ENCODE measurements at regions not wholly inside any gene's neighbourhood (a gene's known extent, or its start where the extent isn't known, plus 50 kb on each side); places are given as distances from the start of the nearest gene placed in this dataset.
"Not testable (repeated sequence)": the region's sequence is repeated elsewhere in the genome, so short reads cannot be mapped to it uniquely, and the experiment has no call there.

DNA sequence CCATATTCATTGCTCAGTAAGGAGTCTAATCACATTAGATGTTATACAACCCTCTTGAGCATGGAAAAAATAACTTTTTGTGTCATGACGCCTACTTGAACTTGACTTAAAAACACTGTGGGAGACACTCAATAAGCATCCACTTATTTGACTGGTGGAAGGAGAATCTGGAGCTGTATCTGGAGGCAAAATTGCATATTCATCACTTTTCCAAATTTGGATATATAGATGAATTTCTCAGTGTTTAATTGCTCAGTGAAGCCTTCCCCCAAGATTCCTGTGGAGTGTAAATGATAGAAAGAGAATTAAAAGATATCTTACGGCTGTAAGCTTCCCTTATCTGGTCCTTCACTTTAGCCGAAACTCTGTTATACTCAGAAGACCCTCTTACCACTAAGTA is 610.7 kb upstream of the ADGRL2 start:
- no peak for DNase-seq

- no peak for DNase-seq
These were observed 613.1 kb upstream of the ADGRL2 start for GRCh38 chr1:81187635-81188034.

- DNase-seq = no peak
These were observed 614.5 kb upstream of the ADGRL2 start for GRCh38 chr1:81186261-81186660.

GRCh38 chr1:81183553-81183952 is 617.2 kb upstream of the ADGRL2 start:
- DNase-seq = no peak

DNA sequence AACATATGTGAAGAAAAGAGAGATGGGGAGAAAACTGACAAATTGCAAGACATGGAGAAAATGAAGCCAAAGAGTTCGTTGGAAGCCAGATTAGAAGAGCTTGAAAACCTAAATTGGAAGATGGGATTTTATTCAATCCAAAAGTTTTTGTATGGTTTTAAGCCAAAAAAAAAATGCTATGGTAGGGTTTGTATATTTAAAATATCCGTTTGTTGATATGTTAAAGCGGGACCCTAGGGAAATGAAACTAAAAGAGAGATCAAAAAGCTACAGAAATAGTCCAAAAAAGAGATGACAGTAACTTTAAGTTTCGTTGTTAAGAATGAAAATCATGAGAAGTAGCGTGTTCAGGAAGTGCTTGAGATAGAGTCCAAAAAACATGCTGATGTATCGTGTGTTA is 617.7 kb upstream of the ADGRL2 start:
- DNase-seq = no peak

DNA sequence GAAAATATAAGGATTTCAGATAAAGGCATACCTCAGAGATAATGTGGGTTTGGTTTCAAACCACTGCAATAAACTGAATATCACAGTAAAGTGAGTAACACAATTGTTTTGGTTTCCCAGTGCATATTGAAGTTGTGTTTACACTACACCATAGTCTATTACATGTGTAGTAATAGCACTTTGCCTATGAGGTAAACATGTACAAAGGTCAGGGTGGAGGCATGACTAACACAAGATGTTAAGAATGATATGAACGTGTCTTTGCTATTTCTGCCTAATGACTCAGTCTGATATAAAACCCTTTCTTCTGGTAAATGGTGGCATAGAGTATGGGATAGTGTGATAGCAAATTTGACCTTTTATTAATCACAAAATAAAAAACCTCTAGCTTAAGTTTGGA is 621.5 kb upstream of the ADGRL2 start:
- DNase-seq = no peak

DNA sequence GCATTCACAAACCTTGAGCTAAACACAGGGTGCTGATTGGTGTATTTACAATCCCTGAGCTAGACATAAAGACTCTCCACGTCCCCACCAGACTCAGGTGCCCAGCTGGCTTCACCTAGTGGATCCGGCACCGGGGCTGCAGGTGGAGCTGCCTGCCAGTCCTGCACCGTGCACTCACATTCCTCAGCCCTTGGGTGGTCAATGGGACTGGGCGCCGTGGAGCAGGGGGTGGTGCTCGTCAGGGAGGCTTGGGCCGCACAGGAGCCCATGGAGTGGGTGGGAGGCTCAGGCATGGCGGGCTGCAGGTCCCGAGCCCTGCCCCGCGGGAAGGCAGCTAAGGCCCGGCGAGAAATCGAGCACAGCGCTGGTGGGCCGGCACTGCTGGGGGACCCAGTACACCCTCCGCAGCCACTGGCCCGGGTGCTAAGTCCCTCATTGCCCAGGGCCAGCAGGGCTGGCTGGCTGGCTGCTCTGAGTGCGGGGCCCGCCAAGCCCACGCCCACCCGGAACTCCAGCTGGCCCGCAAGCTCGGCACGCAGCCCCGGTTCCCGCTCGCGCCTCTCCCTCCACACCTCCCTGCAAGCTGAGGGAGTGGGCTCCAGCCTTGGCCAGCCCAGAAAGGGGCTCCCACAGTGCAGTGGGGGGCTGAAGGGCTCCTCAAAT is 622.2 kb upstream of the ADGRL2 start:
- DNase-seq = not testable (repeated sequence)

- DNase-seq = no peak
These were observed 625.8 kb upstream of the ADGRL2 start for GRCh38 chr1:81174811-81175476.

DNA sequence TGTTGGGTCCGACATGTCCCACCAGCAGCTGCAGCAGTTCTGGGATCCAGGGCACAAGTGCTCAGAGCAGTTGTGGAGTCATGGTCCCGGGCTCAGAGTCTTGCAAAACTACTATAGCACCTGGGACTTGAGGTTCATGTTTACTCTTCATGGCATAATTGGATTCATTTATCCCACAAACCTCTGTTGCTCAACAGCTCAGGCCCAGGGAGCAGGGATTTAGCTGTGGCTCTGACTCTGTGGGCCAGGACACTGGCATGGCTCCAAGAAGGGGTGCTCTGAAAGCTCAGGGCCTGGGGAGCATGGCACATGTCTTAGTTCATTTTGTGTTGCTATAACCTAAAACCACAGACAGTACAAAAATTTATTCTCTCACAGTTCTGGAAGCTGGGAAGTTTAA is 626.7 kb upstream of the ADGRL2 start:
- DNase-seq = no peak

DNA sequence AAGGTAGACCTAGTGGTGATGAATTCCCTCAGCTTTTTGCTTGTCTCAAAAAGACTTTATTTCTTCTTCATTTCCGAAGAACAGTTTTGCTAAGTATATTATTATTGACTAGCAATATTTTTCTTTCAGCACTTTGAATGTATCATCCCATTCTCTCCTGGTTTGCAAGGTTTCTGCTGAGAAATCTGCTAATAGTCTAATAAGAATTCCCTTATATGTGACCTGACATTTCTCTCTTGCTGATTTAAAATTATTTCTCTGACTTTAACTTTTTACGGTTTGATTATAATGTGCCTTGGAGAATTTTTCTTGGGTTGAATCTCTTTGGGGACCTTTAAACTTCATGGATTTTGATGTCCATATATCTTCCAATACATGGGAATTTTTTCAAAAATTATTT is 628.3 kb upstream of the ADGRL2 start:
- no peak for DNase-seq

GRCh38 chr1:81170721-81171120 is 630.0 kb upstream of the ADGRL2 start:
- no peak for DNase-seq

GRCh38 chr1:81165963-81166362 is 634.8 kb upstream of the ADGRL2 start:
- no peak for DNase-seq

DNA sequence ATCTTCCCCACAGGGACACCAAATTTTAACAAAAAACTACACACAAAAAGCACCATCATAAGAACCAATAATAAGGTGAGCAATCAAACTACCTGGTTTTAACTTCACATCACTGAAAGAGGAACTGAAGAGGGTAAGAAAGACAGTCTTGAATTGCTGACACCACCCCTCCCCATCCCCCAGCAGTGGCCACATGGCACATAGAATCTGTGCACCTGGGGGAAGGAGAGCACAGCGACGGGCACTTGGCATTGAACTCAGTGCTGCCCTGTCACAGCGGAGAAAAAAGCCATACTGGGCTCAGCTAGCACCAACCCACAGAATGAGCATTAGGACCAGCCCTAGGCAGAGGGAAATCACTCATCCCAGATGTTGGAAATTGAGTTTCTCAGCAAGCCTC is 640.0 kb upstream of the ADGRL2 start:
- DNase-seq = no peak

DNA sequence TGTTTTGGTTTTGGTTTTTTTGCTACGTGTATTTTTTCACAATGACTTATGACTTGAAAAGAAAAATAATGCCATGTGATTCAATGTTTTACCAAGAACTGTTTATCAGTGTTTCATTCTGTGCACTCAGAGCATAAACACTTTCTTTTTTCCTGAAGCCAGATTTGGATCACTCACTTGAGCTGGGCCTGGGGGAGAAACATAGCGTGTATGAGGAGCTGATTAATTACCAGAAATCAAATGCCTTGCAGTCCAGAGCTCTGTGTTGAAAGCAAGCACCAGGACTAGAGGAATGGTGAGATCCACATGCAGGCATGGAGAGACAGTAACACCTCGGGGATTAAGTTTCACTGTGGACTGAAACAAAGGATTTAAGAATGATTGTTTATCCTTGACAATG is 642.1 kb upstream of the ADGRL2 start:
- DNase-seq = no peak

GRCh38 chr1:81157686-81158085 is 643.0 kb upstream of the ADGRL2 start:
- no peak for DNase-seq

DNA sequence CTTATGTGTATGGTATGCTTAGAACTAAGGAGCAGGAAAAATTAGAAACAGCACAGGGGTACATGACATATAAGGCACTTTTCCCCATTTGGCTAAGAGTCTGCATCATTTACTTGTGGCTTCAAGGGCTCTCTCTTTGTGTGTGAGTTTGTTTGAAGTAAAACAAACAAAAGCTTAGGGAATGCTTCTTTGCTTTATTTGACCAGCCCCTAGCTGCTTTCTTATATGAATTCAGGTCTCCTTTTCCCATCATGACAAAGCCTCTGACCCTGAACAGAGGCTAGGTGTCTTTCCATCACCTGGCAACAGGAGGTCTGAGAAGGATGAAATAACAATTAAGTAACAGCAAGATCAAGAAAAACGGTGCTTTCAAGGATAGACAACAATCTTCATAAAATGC is 643.8 kb upstream of the ADGRL2 start:
- no peak for DNase-seq

GRCh38 chr1:81155131-81155530 is 645.6 kb upstream of the ADGRL2 start:
- DNase-seq = no peak

DNA sequence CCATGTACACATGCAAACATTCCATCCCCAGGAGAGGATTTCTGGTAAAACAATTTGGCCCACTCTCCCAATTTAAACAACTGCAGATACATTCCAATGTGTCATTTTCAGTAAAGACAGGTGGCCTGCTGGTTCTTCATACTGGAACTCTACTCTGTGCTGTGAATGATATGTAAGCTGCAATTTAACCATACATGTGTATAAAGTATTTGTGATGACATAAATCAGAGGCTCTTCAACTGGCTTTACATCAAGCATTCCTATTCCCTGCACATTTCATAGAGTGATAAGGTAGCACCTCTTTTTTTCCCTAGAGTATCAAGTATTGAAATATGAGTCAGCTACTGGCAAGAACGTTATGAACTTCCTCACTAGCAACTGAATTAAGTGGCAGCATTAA is 649.5 kb upstream of the ADGRL2 start:
- DNase-seq = no peak

GRCh38 chr1:81149649-81150325 is 650.9 kb upstream of the ADGRL2 start:
- DNase-seq = no peak

GRCh38 chr1:81144240-81144825 is 656.4 kb upstream of the ADGRL2 start:
- DNase-seq = no peak

- DNase-seq = no peak
These were observed 658.5 kb upstream of the ADGRL2 start for GRCh38 chr1:81142099-81142826.

- DNase-seq = no peak
These were observed 665.2 kb upstream of the ADGRL2 start for GRCh38 chr1:81135524-81135923.

DNA sequence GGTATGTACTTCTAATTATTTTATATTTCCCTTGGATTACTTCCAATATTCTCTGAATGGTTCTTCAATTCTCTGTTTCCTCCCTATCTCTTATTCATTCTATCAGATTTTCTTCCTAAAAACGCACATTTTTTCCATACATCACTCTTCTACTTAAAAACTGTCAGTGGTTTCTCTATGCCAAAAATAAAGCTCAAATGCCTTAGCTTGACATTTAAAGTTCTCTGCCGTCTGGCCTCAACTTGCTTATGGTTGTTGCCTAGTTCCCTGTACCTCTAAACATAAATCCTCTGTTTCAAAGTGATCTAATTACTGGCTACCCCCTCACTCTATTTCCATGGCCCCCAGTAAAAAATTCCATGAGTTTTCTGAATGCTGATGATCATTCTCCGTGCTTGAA is 671.0 kb upstream of the ADGRL2 start:
- DNase-seq = no peak

All from NCI-H1436 treated with DMSO at 0.1 percent for 48 hours (cell line).